ENCODE measurements at regions not wholly inside any gene's neighbourhood (a gene's known extent, or its start where the extent isn't known, plus 50 kb on each side); places are given as distances from the start of the nearest gene placed in this dataset.

DNA sequence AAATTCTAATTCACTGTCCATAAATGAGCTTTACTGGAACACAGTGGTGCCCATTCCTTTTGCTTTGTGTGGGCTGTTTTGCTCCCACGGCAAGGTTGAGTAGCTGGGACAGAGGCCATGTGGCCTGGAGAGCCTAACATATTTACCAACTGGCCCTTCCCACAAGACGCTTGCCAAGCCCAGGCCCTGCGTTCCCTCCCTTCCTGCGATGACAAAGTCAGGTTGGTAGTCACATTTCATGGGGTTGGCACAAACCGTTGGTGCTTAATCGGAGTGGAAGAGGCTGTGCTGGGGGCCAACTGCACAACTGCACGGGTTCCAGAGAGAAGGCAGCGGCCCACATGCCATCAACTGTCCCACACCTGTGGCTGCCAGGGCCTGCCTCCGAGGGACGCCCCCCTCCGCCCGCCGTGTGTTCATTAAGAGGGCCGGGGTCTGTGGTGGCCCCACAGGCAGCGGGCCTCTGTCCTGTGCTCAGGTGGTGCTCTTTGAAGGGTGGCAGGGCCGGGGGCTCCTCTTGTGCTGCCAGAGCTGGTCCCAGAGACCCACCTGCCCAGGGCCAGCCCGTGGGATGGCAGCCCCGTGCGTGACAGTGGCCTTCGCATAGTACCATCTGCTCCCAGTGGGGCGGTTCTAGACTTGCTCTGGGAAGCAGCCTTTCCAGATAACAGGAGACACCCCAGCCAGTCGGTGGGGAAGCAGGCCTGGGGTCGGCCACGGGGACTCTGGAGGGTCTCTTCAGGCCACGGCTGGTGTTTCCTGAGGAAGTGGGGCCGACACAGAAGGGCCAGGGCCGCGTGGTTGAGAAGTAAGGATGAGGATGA, 81.5 kb upstream of the CLDN5 start:
- Histone ChIP-seq H4K20me1 (ENCODE audit: control insufficient read depth, insufficient read depth, insufficient read length) (no peaks in the 10 kb centered on the region), H3T11ph (ENCODE audit: low read length) (no peak overlapping the region), H2AFZ (ENCODE audit: low read length) (no peak overlapping the region), H2AK5ac (ENCODE audit: insufficient read length, low read length) (no peak overlapping the region), H3K18ac (ENCODE audit: insufficient read length, low read depth, low read length) (no peak overlapping the region), H2BK12ac (ENCODE audit: insufficient read length, low read depth, low read length) (no peak overlapping the region), H3K79me2 (ENCODE audit: insufficient read depth, low read length) (no peaks in the 10 kb centered on the region), H2BK15ac (ENCODE audit: low read depth, low read length) (no peak overlapping the region), H3K9me3 (ENCODE audit: control insufficient read depth, low read depth, low read length) (no peaks in the 10 kb centered on the region), H3K14ac (ENCODE audit: insufficient read depth, low read length) (no peak overlapping the region), H4K8ac (replicated peaks; ENCODE audit: insufficient read length, low read depth, low read length) (no peak overlapping the region), H3K23ac (ENCODE audit: insufficient read length, low read depth, low read length) (no peak overlapping the region), H4K91ac (ENCODE audit: insufficient read length, low read depth, low read length) (no peak overlapping the region), H3K9ac (ENCODE audit: extremely low read depth, insufficient read length, low read length) (no peak overlapping the region), H2BK5ac (ENCODE audit: insufficient read length, low read length) (no peak overlapping the region), H3K56ac (ENCODE audit: insufficient read length, low read depth, low read length) (no peak overlapping the region), H3K27ac (ENCODE audit: insufficient read length, low read depth, low read length) (no peak overlapping the region), H3K4me2 (ENCODE audit: insufficient read depth, insufficient read length, low read length) (no peak overlapping the region), H3K79me1 (ENCODE audit: insufficient read depth, low read depth, low read length, poor library complexity, severe bottlenecking) (no peaks in the 10 kb centered on the region), H3K4ac (ENCODE audit: low read depth, low read length) (no peak overlapping the region), H2BK20ac (ENCODE audit: low read depth, low read length, poor library complexity, severe bottlenecking) (no peak overlapping the region), H4K5ac (ENCODE audit: insufficient read length, low read depth, low read length) (no peak overlapping the region), H3K23me2 (ENCODE audit: insufficient read length, low read depth, low read length, poor library complexity, severe bottlenecking) (no peaks in the 10 kb centered on the region), H2BK120ac (ENCODE audit: low read depth, low read length, poor library complexity, severe bottlenecking) (no peak overlapping the region), H3K4me1 (ENCODE audit: insufficient read depth, low read length) (no peaks in the 10 kb centered on the region), H3K27me3 (ENCODE audit: insufficient read depth, low read length) (no peaks in the 10 kb centered on the region)
- peaks cover 5% of the 10 kb centered on the region; the same call in 1 of the 2 replicates for H3K27me3 Mint-ChIP-seq (ENCODE audit: low read depth)
- no peaks in the 10 kb centered on the region for H3K9me3 Mint-ChIP-seq
- peaks cover 21 to 40% of the 10 kb centered on the region in 2 experiments for H3K4me1 Mint-ChIP-seq
- H3K4me3 Mint-ChIP-seq = no peak overlapping the region
- H3K27ac Mint-ChIP-seq = no peak overlapping the region
- WGBS (ENCODE audit: extremely low coverage, insufficient read length, low lambda C conversion rate) = no CpG with 5 or more reads among the region's 28 CpGs
- TF ChIP-seq, protein P1, sequence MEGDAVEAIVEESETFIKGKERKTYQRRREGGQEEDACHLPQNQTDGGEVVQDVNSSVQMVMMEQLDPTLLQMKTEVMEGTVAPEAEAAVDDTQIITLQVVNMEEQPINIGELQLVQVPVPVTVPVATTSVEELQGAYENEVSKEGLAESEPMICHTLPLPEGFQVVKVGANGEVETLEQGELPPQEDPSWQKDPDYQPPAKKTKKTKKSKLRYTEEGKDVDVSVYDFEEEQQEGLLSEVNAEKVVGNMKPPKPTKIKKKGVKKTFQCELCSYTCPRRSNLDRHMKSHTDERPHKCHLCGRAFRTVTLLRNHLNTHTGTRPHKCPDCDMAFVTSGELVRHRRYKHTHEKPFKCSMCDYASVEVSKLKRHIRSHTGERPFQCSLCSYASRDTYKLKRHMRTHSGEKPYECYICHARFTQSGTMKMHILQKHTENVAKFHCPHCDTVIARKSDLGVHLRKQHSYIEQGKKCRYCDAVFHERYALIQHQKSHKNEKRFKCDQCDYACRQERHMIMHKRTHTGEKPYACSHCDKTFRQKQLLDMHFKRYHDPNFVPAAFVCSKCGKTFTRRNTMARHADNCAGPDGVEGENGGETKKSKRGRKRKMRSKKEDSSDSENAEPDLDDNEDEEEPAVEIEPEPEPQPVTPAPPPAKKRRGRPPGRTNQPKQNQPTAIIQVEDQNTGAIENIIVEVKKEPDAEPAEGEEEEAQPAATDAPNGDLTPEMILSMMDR (conservative IDR thresholded peaks at IDR 0.05) = no peak
- H3K36me3 Mint-ChIP-seq (ENCODE audit: insufficient read depth in 1 of 3, low read depth in 3 of 3) = no peaks in the 10 kb centered on the region
- no peak for DNase-seq

Data from H9 (cell line).